GM18502 (cell line): ENCODE measurements at regions not wholly inside any gene's neighbourhood (a gene's known extent, or its start where the extent isn't known, plus 50 kb on each side); places are given as distances from the start of the nearest gene placed in this dataset.

Source experiments
- ATAC-seq: cut with Tn5 transposase; IDR thresholded peaks from one replicate; pipeline ENCODE4 v1.9.1; 2021; ENCODE audit warnings: mild to moderate bottlenecking; ENCODE audit not compliant: unreplicated experiment, poor library complexity

DNA sequence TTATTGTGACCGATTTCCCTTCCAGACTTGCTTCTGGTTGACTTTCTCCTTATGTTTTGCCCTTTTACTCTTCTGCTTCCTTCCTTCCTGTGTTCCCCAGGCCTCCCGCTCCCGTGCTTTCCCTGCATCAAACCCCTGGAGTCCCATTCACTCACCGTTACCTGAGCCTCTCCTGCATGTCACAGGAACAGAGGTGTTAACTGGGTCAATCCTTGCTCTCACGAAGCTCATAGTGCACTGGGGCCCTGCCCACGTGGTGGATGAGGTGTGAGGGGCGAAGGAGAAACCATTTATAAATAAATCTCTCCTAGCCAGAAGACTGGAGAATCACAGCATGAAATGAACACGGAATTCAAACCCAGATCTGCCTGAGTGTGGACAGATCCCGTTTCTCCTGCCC lies 83.1 kb upstream of the MSX1 start:
- no peak for ATAC-seq

DNA sequence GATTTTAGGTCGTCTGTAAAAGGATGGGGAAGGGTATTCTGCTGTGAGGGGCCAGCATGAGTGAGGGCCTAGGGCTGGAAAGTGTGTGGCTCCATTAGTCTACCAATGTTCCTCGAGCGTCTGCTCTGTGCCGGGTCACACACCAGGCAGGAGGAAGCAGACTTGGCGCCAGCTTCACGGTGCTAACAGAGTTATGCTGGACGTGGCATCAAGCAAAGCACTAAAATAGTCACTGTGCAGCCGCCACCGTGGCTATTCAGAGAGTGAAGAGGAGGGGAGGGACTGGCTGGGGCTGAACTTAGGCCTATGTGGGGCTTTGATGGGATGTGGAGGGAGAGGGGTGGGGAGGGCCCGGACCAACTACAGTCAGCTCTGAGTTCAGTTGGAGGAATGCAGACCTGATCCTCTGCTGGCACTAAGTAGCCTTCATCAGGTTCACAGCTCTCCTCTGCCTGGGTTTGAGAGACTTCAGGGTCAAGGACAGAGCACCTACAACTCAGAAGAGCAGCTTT lies 83.9 kb upstream of the MSX1 start:
- ATAC-seq = no peak

DNA sequence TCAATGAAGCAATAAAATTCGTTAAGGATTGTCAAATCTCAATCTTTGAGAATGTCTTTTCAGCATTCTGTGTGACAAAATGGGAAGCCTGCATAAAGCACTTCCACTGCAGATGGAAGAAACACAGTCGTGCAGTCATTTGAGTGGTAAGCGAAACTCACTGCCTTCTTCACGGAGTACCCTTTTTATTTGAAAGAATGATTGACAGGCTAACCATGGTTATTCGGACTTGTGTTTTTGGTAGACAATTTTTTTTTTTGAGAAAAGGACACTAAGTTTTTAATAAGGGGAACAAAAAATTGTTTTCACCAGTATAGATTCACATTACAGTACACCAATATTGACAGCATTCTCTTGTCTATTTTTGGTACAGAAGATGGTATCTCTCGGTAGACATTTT lies 86.9 kb upstream of the MSX1 start:
- ATAC-seq = no peak

DNA sequence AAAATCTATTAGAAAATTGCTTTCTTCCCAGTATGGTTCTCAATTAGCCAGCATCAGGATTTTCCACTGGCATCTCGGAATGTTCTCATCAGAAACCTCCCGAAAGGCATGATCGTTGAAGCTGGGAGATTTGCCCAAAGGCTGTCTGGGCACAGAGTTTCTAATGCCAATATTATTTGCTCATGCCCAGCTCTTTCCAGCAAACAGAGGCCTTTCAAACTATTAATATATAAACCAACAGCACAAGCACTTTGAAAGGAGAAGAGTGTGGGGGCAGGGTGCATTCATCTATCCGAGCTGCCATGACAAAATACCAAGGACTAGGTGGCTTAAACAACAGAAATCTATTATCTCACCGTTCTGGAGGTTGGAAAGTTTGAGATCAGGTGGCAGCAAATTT lies 88.3 kb upstream of the MSX1 start:
- ATAC-seq = no peak

DNA sequence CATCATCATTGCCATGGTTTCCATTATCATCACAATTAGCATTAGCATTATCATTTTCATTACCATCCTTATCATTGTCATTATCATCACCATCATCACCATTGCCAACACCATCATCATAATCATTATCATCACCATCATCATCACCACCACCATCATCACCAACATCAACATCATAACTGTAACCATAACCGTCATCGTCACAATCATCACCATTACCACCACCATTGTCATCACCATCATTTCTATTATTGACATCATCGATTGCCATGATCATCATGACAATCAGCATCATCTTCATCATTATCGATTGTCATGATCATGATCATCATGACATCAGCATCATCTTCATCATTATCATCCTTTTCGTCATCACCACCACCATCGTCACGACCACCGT lies 88.9 kb upstream of the MSX1 start:
- no peak for ATAC-seq

DNA sequence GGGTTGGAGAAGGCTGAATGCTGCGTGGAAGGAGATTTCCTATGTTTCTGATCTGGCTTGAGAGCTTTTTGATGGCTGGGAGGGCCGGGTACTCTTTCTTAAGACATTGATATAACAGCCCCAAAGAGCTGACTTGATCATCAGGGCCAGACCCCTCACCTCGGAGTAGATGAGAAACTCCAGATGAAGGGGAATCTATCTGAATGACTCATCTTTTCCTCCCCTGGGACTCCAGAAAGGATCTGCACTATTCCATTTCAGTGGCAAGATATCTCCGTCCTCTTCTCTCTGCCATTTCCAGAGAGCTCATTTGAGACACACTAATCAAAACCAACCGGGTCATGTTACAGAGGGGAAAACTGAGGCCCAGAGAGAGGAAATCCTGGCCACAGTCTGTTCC lies 92.9 kb upstream of the MSX1 start:
- ATAC-seq = no peak

DNA sequence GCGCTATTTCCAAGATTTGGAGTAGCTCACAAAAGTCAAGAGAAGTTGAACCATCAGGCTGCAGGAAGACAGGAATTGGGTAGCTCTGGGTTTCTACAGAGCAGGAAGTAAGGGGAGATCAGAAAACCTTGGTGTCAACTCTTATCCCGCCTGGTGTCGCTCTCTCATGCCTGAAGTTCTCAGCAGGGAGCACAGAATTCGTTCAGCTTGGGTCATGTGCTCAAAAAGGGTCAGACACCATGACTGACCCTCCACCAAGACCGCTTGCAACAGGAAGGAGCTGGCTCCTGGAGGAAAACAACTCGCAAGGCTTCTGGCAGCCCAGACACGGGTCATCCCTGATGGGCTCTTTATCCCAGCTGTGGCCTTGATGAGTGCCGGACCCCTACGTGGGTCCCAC lies 93.7 kb upstream of the MSX1 start:
- no peak for ATAC-seq

DNA sequence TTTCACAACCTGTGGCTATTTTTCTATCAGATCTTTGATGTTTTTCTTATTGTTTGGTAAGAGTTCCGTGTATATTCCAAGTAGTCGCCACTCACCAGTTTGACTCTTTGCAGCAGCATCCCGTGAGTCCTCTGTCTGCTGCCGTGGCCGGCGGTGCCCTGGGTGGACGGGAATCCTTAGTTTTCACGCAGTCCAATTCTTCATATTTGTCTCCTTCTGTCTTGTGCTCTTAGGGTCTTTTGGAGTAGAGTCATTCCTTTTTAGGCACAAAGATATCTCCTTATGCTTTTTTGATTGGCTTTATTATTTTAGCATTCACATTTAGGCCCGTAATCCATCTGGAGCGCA lies 94.9 kb upstream of the MSX1 start:
- no peak for ATAC-seq

DNA sequence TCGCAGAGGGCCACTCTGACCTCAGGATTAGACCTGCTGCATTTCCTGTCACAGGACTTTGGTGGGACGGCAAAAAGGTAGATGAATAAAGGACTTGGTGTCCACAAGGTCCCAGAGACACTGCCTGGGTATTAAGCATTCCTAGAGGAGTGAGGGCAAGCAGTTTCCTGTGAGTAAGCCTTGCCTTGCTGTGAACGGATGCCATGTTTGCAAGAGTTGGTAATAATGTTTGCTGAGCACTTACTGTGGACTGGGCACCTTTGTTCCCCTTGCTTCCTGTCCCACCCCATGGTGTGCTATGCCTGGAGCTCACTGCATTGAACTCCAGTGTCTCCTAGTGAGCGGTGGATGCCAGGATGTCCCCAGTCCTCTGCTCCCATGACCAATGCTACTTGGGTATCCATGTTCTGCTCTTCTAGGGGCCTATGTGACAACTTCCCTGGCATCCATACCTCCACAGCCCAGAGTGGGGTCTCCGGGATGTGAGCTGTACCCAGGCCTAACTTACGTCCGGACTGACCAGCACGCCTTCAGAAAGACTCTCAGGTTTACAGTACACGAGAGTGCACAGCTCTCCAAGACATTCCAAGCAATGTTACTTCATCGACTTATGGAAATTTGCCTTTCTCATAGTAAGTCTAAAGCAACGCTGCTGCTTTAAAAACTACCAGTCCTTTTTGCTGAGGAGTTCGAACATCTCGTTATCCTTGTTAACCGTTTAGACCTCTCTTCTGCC lies 95.5 kb upstream of the MSX1 start:
- no peak for ATAC-seq

DNA sequence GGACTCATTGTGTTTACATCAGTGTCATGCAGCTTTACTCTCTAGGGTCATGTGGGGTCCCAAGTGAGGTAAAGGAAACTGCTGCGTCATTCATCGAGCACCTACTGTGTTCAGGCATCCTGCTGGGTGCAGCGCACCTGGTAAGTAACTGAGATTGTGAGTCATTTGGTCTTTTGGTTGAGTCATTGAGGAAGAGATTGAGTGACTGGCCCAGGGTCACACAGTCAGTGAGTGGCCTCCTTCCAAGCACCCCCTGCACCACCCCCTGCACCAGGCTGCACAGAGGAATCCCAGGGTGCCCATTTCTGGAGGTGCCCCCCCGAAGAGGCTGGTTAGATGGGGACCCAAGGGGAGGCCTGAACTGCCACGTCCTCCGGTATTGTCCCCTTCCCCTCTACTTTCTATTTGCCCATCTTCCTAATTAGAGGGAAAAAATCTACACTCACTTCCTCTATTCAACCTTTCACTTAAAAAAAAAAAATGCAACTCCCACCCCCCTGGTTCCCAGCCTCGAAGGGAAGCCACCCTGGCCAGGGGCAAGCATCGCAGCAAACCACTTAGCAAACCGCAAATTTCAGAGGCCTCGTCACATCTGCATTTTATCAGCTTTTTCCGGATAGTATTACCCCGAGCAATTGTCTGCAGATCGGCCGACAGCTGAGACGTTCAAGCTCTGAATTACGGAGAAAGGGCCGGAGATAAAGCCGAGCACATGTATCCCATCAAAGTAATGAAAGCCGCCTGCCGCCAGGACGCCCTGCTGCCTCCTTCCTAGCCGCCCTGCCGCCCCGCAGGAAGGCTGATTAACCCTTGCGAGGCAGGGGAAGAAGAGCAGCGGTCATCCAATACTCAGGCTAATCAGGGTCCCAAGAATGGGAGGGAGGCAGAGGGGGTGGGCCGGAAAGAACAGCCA lies 96.3 kb upstream of the MSX1 start:
- peak; percentile 93 for ATAC-seq

DNA sequence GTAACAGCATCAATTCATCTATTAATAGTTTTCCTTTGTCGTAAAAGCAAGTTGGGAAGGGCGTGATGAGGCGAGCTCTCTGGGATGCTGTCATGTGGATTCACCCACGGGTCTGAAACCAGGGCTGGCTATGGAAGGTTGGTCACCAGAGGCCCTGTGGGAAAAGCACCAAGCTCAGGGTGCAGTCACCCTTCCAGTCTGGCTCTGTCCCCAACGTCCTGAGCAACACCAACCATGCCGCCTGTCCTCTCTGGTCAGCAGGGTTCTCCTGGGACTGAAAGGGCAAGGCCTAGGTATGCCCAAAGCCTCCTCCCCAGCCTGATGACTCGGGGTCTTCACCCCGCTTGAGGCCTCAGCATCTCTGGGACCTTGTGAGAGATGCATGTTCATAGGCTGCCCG lies 97.2 kb upstream of the MSX1 start:
- ATAC-seq = no peak

DNA sequence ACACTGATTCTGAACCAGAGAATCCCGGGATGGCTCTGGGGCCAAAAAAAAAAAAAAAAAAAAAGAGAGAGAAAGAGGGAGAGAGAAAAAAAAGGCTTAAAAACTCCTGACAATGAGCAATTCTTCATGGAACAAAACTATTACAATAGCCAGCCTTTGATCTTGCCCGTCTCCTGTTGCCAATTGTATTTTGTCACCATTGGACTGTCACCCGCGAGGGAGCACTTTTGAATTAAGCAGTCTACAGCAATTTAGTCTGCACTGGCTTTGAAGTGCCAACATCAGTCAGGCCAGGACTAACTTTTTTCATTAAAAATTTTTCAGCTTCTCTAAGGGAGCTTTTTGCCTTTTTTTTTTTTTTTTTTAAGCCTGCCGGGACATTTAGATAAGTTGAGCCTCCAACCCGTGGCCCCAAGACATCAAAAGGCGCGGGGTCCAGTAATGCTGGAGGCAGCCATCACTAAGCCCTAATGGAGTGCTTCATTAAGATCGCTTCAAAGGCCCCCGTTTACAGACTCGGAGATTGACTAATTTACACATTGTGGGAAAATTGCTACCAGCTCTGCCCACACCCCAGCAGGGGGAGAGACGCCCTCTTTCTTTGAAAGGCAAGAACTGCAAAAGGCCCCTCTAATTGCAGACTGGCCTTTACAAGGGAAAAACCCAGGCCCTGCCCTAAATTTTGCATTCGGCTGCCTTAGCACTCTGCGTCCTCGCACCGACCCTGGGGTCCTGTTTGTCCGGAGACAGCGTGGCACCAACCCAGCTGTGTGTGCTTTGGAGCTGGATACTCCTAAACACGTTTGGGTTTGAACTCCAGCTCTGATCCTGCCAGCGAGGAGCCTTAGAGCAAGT lies 98.1 kb upstream of the MSX1 start:
- no peak for ATAC-seq

DNA sequence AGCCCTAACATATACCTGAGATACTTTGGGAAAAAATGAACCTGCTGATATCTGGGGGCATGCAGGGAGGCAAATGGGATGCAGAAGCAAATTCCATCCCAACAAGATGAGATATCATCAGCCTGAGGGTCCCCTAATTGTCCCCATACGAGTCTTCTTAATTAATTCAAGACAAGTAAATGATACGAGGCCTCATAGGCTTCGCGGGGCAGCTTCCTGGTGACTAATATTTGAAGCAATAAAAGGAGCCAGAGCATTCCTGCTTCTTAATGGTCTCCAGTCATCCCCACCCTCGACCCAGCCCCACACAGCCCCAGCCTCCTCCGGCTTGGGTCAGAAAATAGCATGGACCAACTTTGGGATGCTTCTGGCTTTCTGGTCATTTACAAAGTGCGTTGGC lies 99.6 kb upstream of the MSX1 start:
- no peak for ATAC-seq

DNA sequence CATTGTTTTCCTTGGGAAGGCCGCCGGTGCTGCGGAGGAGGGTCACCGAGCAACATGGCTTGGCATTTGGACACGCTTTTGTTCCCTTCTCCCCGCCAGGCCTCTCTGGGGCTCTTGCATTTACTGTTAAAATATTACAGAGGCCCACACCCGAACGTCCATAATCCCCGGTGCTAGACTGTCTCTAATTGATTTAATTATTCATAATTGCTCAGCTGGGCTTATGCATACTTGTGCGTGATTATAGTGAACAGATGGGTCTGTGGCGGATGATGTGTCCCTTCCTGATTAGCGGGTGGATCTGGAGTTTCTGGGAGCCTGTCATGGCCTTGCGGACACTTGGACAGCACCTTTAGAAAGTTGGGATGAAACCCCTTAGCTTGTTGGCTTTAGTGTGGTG lies 100.2 kb upstream of the MSX1 start:
- ATAC-seq = no peak

DNA sequence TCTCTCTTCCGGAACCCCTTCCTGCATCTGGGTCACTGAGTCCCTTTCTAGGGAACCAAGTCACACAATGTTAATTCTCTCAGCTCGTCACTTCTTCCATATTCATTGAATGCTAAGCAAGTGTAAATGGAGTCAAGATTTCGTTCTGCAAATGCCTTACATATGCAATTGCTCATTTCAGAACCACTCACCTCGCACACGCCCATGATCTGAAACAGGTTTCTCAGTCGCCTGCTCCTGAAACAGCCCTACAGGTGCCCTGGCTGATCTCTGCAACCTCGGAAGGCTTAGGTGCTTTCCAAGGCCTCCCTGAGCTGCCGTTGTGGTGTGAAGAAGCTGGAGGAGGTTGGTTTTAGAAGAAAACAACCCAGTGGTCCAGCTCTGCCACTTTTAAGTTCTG lies 100.8 kb upstream of the MSX1 start:
- peak; percentile 49 for ATAC-seq

DNA sequence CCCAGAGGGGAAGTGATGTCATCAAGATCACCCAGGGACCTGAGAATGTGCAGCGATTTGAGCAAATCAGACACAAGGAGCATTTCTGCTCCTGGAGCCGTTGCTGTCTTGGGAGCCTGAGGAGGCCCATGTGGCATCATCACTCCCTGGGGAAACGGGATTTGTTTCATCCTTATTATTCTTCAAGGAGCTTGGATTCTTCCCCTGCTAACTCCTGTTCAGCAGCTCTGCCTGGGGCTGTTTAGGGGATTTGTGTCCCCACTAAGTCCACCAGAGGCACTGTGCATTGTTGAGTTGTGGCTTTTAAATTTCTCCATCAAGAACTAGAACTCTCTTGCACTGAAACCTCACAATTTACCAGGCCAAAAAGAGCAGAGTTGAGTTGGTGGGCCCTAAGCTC lies 104.2 kb upstream of the MSX1 start:
- no peak for ATAC-seq

DNA sequence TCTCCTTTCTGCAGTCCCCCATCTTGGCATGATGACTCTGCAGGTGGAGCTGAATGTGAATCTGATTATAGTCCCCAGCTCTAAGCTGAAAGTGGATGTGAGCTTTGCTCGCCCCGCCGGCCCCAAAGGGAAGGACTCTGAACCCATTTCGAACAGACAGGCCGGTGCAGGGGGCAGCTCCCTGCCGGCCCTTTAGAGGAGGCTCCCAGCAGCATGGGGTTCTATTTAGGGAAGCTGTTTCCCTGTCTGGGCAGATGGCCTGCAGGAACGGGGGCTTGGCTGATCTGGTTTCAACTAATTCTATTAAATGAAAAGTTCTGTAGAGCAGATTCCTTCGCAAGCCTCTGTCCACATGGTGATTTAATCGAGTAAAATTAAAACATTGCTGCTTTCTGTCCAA lies 104.8 kb upstream of the MSX1 start:
- ATAC-seq = no peak

DNA sequence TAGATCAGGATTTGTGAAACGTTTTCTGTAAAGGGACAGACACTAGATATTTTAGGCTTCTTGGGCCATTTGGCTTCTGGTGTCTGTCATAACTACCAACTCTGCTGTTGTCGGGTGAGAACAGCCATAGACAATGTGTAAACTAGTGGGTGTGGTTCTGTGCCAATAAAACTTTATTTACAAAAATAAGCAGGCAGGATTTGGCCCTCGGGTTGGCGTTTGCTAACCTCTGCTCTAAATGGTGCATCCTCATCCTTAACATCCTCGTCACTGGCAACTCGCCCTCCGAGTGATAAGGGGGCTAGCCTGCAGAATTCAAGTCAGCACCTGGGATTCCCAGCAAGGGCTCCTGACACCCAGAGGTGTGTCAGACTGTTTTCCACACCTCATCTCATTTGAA lies 105.8 kb upstream of the MSX1 start:
- no peak for ATAC-seq

DNA sequence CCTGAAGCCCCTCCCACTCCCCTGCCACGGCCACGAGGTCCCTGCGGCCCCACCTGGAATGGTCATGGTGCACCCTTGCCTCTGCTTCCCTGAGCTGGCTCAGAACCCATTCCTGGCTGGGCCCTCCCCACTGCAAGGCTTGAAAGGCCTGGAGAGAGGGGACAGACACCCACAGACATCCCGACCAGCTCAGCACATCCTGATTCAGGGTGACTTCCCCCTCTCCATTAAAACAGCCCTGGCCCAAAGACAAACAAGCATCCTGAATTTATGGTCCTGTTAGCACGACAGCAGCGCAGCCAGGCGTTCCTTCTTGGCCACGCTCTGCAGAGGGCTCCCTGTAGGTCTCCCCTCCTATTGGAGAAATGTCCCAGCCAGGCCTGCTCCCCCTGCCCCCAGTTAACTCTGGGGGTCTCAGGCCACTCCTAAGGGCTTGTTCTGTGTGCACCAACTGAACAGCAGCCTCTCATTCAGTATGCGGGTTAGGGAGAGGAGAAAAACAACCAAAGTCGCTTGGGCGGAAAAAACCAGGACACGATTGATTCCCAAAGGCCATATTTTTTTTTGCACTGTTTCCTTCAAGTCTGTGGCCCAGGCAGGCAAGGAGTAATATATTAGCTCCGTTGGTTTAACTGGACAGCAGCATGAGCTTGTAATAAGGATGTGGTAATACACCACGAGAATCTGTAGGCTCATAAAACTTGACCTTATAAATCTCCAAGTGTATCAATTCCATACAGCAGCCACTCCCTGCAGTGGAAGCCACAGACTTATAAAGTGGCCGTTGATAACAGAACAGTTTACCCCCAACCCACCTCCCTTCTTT lies 106.7 kb upstream of the MSX1 start:
- ATAC-seq = no peak

DNA sequence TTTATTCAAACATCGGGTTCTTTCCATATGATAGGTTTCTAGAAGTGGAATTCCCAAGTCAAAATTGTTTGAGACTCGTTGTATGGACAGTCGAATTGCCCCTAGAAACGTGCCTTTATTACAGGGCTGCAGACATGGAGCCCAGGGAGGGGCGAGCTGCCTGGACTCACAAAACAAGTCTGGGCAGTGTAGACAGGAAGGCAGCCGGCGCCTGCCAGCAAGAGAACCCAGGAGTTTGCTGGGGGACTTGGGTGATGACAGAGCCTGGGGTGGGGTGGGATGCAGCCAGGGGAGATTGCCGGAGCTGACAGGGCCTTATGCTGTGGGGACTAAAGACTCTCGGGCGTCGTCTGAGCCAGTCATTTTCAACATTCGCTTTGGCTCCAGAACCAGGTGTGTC lies 107.4 kb upstream of the MSX1 start:
- no peak for ATAC-seq
